Neural progenitor cell (in vitro differentiated cells): ENCODE measurements at regions not wholly inside any gene's neighbourhood (a gene's known extent, or its start where the extent isn't known, plus 50 kb on each side); places are given as distances from the start of the nearest gene placed in this dataset.

Experiments
- DNase-seq: peaks from one replicate; pipeline ENCODE4 v3.0.0-alpha.2; 2016; ENCODE audit warnings: low spot score
- H2AFZ ChIP-seq: fragments of 200-600 bp; sonication (generic); replicated peaks from 2 replicates; pipeline ENCODE4 v1.6.1; 2016; ENCODE audit warnings: antibody characterized with exemption
- H3F3A ChIP-seq: fragments of 200-600 bp; sonication (generic); 2 replicates; pipeline ENCODE4 v1.6.1; 2016; ENCODE audit warnings: antibody characterized with exemption, low read depth
- H3K27ac ChIP-seq: fragments of 200-600 bp; sonication (generic); 2 replicates; pipeline ENCODE4 v1.5.1; 2016; ENCODE audit warnings: mild to moderate bottlenecking
- H3K27me3 ChIP-seq: fragments of 200-600 bp; sonication (generic); 2 replicates; pipeline ENCODE4 v1.6.1; 2016; ENCODE audit warnings: mild to moderate bottlenecking, moderate library complexity
- H3K36me3 ChIP-seq: fragments of 200-600 bp; sonication (generic); 2 replicates; pipeline ENCODE4 v1.5.1; 2016
- H3K4me1 ChIP-seq: fragments of 200-600 bp; sonication (generic); 2 replicates; pipeline ENCODE4 v1.6.1; 2016; ENCODE audit warnings: mixed run types
- H3K4me2 ChIP-seq: fragments of 200-600 bp; sonication (generic); 2 replicates; pipeline ENCODE4 v1.6.1; 2016
- H3K4me3 ChIP-seq: fragments of 200-600 bp; sonication (generic); 2 replicates; pipeline ENCODE4 v1.5.1; 2016
- H3K79me2 ChIP-seq: fragments of 200-600 bp; sonication (generic); 2 replicates; pipeline ENCODE4 v1.6.1; 2016; ENCODE audit warnings: low read depth
- H3K9ac ChIP-seq: fragments of 200-600 bp; sonication (generic); 2 replicates; pipeline ENCODE4 v1.6.1; 2016
- H3K9me3 ChIP-seq: fragments of 200-600 bp; sonication (generic); 2 replicates; pipeline ENCODE4 v1.5.1; 2016; ENCODE audit warnings: low read depth
- H4K20me1 ChIP-seq: fragments of 200-600 bp; sonication (generic); 2 replicates; pipeline ENCODE4 v1.6.1; 2016; ENCODE audit warnings: low read depth
- H3K27ac Mint-ChIP-seq: 3 replicates; pipeline ENCODE4 v1.8.0; 2021; ENCODE audit warnings: mixed read lengths
- H3K27me3 Mint-ChIP-seq: 2 replicates; pipeline ENCODE4 v1.8.0; 2022; ENCODE audit warnings: low read depth, mild to moderate bottlenecking, inconsistent platforms, moderate library complexity, mixed read lengths; ENCODE audit not compliant: insufficient read depth
- H3K36me3 Mint-ChIP-seq: 3 replicates; pipeline ENCODE4 v1.8.0; 2021; ENCODE audit warnings: mixed read lengths
- H3K4me1 Mint-ChIP-seq: 3 replicates; pipeline ENCODE4 v1.8.0; 2021; ENCODE audit warnings: mixed read lengths
- H3K4me3 Mint-ChIP-seq: 3 replicates; pipeline ENCODE4 v1.8.0; 2021; ENCODE audit warnings: mild to moderate bottlenecking, moderate library complexity, mixed read lengths
- H3K9me3 Mint-ChIP-seq: 3 replicates; pipeline ENCODE4 v1.8.0; 2020; ENCODE audit warnings: mixed read lengths
- CTCF ChIP-seq: fragments of 200-600 bp; sonication (generic); IDR thresholded peaks from 2 replicates; pipeline ENCODE4 v1.5.1; 2017; ENCODE audit warnings: antibody characterized with exemption, mild to moderate bottlenecking
- EZH2 ChIP-seq: fragments of 200-600 bp; sonication (generic); IDR thresholded peaks from 2 replicates; pipeline ENCODE4 v1.6.1; 2017; ENCODE audit warnings: antibody characterized with exemption, mild to moderate bottlenecking, moderate library complexity
- EZH2phosphoT487 ChIP-seq: fragments of 200-600 bp; sonication (generic); IDR thresholded peaks from 2 replicates; pipeline ENCODE4 v1.6.1; 2017; ENCODE audit warnings: antibody characterized with exemption

DNA sequence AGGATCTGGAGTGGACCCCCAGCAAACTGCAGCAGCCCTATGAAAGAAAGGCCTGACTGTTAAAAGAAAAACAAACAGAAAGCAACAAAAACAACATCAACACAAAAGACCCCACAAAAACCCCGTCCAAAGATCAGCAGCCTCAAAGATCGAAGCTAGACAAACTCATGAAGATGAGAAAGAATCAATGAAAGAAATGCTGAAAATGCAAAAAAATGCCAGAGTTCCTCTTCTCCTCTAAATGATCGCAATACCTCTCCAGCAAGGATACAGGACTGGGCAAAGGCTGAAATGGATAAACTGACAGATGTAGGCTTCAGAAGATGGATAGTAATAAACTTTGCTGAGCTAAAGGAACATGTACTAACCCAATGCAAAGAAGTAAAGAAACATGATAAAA is 526.3 kb upstream of the DAB2 start:
- Histone ChIP-seq H3K9ac (no peak overlapping the region), H3K27ac (no peak overlapping the region), H3F3A (no peaks in the 10 kb centered on the region), H3K4me2 (no peak overlapping the region), H3K36me3 (no peaks in the 10 kb centered on the region), H4K20me1 (no peaks in the 10 kb centered on the region), H3K9me3 (no peaks in the 10 kb centered on the region), H2AFZ (no peak overlapping the region), H3K79me2 (no peaks in the 10 kb centered on the region), H3K27me3 (no peaks in the 10 kb centered on the region), H3K4me3 (no peak overlapping the region), H3K4me1 (no peaks in the 10 kb centered on the region)
- DNase-seq, result no peak
- no peak overlapping the region for H3K4me3 Mint-ChIP-seq
- TF ChIP-seq EZH2phosphoT487 (no peak), CTCF (no peak), EZH2 (no peak)
- H3K4me1 Mint-ChIP-seq, result no peaks in the 10 kb centered on the region
- H3K9me3 Mint-ChIP-seq, result peaks cover 2% of the 10 kb centered on the region
- H3K36me3 Mint-ChIP-seq, result no peaks in the 10 kb centered on the region
- H3K27me3 Mint-ChIP-seq, result no peaks in the 10 kb centered on the region
- H3K27ac Mint-ChIP-seq, result no peak overlapping the region

DNA sequence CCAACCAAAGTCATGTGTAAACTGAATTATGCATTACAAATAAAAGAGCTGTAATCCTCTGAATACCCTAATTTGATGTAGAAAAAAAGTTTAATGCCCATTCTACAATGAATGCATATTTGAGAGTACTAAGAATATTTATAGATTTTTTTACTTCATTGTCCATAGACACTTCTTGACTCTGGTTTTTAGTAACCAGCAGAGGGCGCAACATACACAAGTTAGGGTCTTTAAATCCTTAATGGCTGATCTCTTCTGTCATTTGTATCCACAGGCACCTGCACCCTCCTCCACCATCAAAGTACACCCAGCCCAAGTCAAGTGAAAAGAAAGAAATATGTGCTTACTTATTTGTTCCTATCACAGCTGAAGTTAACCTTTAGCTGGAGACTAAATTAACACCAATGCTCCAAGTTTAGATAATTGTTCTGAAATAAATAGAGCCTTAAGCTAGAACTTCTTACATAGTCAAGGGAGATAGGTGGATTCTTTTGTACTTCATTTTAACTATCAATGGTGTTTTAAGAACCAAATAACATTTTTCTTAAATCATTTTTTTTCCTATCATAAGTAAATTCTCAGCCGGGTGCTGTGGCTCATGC is 524.2 kb upstream of the DAB2 start:
- TF ChIP-seq EZH2 (no peak), CTCF (peak; percentile 82), EZH2phosphoT487 (no peak)
- H3K4me1 Mint-ChIP-seq, result no peaks in the 10 kb centered on the region
- no peaks in the 10 kb centered on the region for H3K4me1 ChIP-seq
- no peaks in the 10 kb centered on the region for H3K9me3 ChIP-seq
- no peak overlapping the region for H3K9ac ChIP-seq
- H3K79me2 ChIP-seq, result no peaks in the 10 kb centered on the region
- H3K36me3 Mint-ChIP-seq, result no peaks in the 10 kb centered on the region
- no peaks in the 10 kb centered on the region for H3K36me3 ChIP-seq
- no peak overlapping the region for H3K27ac ChIP-seq
- H3K27me3 ChIP-seq, result no peaks in the 10 kb centered on the region
- H2AFZ ChIP-seq, result no peak overlapping the region
- H3K9me3 Mint-ChIP-seq, result peaks cover 2% of the 10 kb centered on the region
- H3K27me3 Mint-ChIP-seq, result peaks cover 3% of the 10 kb centered on the region
- no peak overlapping the region for H3K4me3 Mint-ChIP-seq
- no peak overlapping the region for H3K27ac Mint-ChIP-seq
- DNase-seq, result peak; percentile 85
- H4K20me1 ChIP-seq, result no peaks in the 10 kb centered on the region
- H3K4me2 ChIP-seq, result no peak overlapping the region
- no peaks in the 10 kb centered on the region for H3F3A ChIP-seq
- H3K4me3 ChIP-seq, result no peak overlapping the region

DNA sequence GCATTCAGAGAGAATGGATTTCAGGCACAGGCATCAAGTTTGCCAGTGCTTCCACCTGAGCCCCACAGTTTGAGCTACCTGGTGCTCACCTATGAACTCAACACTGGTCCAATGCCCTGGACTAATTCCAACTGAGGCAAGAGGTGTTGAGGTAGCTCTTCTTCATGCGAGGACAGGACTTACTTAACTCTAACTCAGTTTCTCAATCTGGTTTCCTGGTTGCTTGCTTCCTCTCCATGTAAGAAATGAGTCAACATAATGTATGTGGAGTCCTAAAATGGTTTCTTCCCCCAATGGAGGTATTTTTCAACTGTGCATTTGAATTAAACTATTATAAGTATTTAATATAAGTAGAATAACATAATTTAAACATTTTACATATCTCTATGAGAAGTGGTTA is 523.6 kb upstream of the DAB2 start:
- TF ChIP-seq EZH2, result no peak
- TF ChIP-seq EZH2phosphoT487, result no peak
- TF ChIP-seq CTCF, result no peak
- peaks cover 2% of the 10 kb centered on the region for H3K9me3 Mint-ChIP-seq
- no peak overlapping the region for H3K4me2 ChIP-seq
- no peak overlapping the region for H2AFZ ChIP-seq
- no peaks in the 10 kb centered on the region for H3K36me3 Mint-ChIP-seq
- H3K27ac ChIP-seq, result no peak overlapping the region
- H4K20me1 ChIP-seq, result no peaks in the 10 kb centered on the region
- H3K4me1 ChIP-seq, result no peaks in the 10 kb centered on the region
- no peaks in the 10 kb centered on the region for H3F3A ChIP-seq
- H3K79me2 ChIP-seq, result no peaks in the 10 kb centered on the region
- H3K27me3 Mint-ChIP-seq, result peaks cover 3% of the 10 kb centered on the region
- H3K4me3 ChIP-seq, result no peak overlapping the region
- DNase-seq, result no peak
- H3K4me3 Mint-ChIP-seq, result no peak overlapping the region
- H3K27ac Mint-ChIP-seq, result no peak overlapping the region
- no peaks in the 10 kb centered on the region for H3K4me1 Mint-ChIP-seq
- no peaks in the 10 kb centered on the region for H3K36me3 ChIP-seq
- no peaks in the 10 kb centered on the region for H3K27me3 ChIP-seq
- no peak overlapping the region for H3K9ac ChIP-seq
- H3K9me3 ChIP-seq, result no peaks in the 10 kb centered on the region
